ENCODE measurements at regions not wholly inside any gene's neighbourhood (a gene's known extent, or its start where the extent isn't known, plus 50 kb on each side); places are given as distances from the start of the nearest gene placed in this dataset.

DNA sequence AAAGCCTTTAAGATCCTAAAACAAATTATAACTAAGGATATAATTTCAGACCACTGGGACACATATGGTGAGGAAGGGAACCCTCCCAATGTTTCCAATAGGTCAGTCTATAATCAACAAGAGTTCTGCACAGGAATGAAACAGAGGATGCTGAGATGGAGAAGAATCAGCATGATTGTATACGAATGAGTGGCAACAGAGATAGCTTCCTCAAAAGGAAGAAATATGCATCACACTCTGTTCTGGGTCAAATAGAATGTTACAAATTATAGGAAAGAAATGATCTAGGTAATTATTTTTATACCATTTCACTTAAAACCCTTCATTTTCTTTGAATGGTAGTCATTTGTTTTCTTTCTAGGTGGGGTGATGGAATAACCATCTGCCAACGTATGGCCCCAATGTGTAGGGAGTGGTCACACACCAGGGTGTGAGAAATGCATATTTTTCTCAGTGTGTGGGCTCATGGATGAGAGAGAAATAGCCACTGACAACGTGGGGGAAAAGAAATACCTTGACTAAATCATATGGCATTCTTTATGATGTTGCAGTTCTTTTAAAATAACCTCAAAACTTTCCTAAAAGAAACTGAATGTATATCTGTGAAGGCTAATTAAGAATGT is 104.6 kb upstream of the IVNS1ABP start:
- TF ChIP-seq, protein P1, sequence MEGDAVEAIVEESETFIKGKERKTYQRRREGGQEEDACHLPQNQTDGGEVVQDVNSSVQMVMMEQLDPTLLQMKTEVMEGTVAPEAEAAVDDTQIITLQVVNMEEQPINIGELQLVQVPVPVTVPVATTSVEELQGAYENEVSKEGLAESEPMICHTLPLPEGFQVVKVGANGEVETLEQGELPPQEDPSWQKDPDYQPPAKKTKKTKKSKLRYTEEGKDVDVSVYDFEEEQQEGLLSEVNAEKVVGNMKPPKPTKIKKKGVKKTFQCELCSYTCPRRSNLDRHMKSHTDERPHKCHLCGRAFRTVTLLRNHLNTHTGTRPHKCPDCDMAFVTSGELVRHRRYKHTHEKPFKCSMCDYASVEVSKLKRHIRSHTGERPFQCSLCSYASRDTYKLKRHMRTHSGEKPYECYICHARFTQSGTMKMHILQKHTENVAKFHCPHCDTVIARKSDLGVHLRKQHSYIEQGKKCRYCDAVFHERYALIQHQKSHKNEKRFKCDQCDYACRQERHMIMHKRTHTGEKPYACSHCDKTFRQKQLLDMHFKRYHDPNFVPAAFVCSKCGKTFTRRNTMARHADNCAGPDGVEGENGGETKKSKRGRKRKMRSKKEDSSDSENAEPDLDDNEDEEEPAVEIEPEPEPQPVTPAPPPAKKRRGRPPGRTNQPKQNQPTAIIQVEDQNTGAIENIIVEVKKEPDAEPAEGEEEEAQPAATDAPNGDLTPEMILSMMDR (IDR thresholded peaks at IDR 0.05): no peak
- TF ChIP-seq POLR2A (IDR thresholded peaks at IDR 0.05): no peak
